HG02610 (cell line): ENCODE measurements at regions not wholly inside any gene's neighbourhood (a gene's known extent, or its start where the extent isn't known, plus 50 kb on each side); places are given as distances from the start of the nearest gene placed in this dataset.

Source experiments
- ATAC-seq: cut with Tn5 transposase; IDR thresholded peaks from one replicate; pipeline ENCODE4 v1.9.1; 2021; ENCODE audit warnings: mild to moderate bottlenecking, moderate library complexity; ENCODE audit not compliant: unreplicated experiment

- no peak for ATAC-seq
These were observed 139.2 kb upstream of the NAMPT start for GRCh38 chr7:106423821-106424475.

DNA sequence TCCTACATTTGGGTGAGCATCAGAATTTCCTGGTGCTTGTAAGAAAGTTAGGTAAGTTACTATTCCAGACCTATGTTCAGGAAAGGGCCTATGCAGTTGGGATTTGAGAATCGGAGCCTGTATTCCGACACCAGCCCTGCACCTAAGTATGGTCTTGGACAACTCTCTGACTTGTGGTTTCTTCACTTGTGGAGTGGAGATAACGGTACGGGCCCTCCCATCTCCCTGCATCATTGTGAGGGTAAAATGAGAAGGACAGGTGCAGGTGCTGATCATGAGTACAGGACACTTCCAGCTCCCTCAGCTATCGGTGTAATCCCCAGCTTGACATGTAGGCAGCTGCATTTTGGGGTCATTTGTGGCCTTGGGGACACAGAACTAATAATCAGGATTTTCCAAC is 138.3 kb upstream of the NAMPT start:
- ATAC-seq: no peak

DNA sequence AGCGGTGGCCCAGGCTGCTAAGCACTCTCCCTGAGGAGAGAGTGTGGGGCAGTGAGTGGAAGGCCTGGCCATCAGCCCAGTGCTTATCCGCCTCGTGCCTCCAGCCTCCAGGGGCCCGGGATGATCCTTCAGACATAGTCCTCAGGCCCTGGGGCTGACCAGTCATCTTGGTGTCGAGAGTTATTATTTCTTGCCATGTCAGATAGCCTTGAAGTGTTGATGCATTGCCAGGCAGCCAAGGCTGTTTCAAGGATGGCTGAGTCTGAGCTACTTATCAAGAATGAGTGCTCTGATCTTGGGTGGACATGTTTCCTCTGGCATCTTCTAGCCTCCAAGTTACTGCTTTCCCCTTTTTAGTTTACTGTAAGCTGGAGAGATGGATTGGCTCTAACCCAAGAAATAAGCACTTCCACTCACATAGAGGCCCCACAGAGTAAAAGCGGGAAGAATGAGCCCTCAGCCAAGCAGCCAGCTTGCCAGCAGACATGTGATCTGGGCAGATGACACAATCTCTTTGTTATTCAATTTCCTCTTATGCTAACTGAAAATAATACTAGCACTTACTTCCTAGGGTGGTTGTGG is 136.5 kb upstream of the NAMPT start:
- ATAC-seq: no peak

- no peak for ATAC-seq
These were observed 136.0 kb upstream of the NAMPT start for GRCh38 chr7:106420736-106421135.

- no peak for ATAC-seq
These were observed 135.4 kb upstream of the NAMPT start for GRCh38 chr7:106420210-106420609.

DNA sequence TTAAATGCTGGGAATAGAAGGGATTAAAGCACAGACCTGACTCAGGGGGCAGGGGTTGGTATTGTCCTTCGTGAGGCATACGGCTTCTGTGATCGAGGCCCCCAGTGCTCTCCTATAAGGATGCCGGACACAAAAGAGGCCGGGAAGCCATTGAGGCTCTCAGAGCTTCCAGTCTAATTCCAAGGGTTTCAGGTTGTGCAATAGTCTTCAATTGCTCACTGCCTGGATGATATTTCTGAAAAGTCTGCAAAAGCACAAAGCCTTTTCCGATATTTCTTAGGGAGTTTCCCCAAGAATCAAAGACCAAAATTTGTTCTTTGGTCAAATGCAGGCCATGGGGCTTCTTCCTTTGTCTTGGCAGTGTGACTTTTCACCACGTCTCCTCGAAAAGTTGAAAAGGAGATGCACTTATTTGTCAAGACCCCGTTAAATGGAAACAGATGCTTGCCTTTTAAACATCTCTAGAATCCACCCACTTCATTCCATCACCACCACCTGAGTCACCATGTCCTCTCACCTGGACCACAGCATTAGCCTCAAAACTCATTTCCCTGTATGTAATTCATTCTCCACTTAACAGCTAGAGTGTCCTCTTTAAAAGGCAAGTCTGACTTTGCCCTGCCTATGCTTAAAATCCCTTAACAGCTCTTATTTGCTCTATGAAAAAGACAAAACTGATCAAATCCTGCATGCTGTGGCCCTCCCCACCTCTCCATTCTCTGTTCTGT is 134.8 kb upstream of the NAMPT start:
- no peak for ATAC-seq

DNA sequence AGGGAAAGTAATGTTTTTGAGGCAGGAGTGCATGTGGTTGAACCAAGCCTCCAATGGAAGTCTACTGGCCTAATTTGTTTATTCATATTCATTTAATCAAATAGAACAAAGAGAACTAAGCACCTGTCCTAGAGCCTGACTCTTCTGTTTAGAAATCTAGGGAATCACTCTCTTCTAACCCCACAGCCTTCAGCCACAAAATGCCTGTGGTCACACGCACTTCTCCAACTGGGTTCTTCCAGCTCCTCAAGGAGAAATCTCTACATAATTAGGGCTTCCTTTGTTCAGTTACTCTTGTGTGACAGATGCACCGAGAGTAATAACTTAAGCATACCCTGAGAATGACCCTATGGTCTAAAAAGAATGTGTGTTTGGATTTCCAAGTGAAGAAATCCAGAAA is 133.7 kb upstream of the NAMPT start:
- ATAC-seq: no peak

- no peak for ATAC-seq
These were observed 133.3 kb upstream of the NAMPT start for GRCh38 chr7:106418094-106418493.

GRCh38 chr7:106417273-106417902 is 132.6 kb upstream of the NAMPT start:
- no peak for ATAC-seq

- ATAC-seq: no peak
These were observed 131.6 kb upstream of the NAMPT start for GRCh38 chr7:106416430-106416829.

DNA sequence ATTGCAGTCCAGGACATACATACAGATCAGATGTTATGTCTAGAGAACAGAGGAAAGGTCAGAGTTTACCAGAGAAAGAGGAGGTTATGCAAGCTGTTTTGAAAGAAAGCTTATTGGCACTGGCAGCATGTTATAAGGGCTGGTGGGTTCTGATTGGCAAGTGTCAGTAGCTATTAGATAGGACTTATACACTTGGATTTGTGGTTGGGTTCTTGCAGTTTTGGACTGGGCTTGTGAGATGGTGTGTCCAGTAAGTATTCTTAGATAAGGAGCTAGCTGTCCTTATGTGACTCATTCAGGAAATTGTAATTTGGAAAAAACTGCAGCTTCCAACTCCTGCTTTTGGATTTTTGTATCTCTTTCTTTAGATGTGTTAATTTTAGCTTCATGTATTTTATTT is 130.7 kb upstream of the NAMPT start:
- no peak for ATAC-seq

GRCh38 chr7:106413446-106413845 is 128.7 kb upstream of the NAMPT start:
- ATAC-seq: no peak

- peak; percentile 91 for ATAC-seq
These were observed 120.9 kb upstream of the NAMPT start for GRCh38 chr7:106405697-106406141.

GRCh38 chr7:106402898-106403297 is 118.1 kb upstream of the NAMPT start:
- no peak for ATAC-seq

GRCh38 chr7:106400923-106401322 is 116.1 kb upstream of the NAMPT start:
- no peak for ATAC-seq

- no peak for ATAC-seq
These were observed 114.0 kb upstream of the NAMPT start for GRCh38 chr7:106398786-106399185.

DNA sequence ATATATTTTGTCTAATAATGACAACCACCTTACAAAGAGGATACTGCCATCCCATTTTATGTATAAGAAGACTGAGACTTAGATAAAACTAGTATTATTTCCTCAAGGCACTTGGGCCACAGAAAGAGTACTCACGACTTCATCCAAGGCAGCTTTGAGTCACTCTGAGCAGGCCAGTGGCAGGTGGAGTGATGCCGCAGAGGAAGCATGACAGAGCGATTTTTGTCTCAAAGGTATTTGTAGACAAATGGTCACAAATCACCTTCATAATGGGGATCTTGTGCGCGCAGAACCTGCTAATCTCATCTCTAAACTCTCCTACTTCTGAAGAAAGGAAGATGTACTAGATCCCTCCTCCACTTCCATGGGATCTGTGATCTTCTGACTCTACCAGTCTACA is 113.2 kb upstream of the NAMPT start:
- ATAC-seq: no peak

GRCh38 chr7:106394526-106394925 is 109.7 kb upstream of the NAMPT start:
- no peak for ATAC-seq

- no peak for ATAC-seq
These were observed 108.9 kb upstream of the NAMPT start for GRCh38 chr7:106393564-106394251.

GRCh38 chr7:106392590-106392989 is 107.8 kb upstream of the NAMPT start:
- ATAC-seq: no peak

- ATAC-seq: no peak
These were observed 107.4 kb upstream of the NAMPT start for GRCh38 chr7:106392144-106392543.
